GM23338 (cell line): ENCODE measurements at regions not wholly inside any gene's neighbourhood (a gene's known extent, or its start where the extent isn't known, plus 50 kb on each side); places are given as distances from the start of the nearest gene placed in this dataset.

ENCODE experiments used
- ATAC-seq: fragments of 200-7000 bp; cut with Tn5 transposase; 3 replicates; pipeline ENCODE4 v1.9.1; 2020
- DNase-seq: peaks from one replicate; pipeline ENCODE4 v3.0.0-alpha.2; 2015; ENCODE audit warnings: low spot score
- H2AFZ ChIP-seq: fragments of 200-600 bp; sonication (generic); 2 replicates; pipeline ENCODE4 v1.8.0; 2016; ENCODE audit warnings: antibody characterized with exemption, mild to moderate bottlenecking, moderate library complexity
- H3F3A ChIP-seq: fragments of 200-600 bp; sonication (generic); replicated peaks from 2 replicates; pipeline ENCODE4 v1.8.0; 2017; ENCODE audit warnings: antibody characterized with exemption, mixed run types, low read depth
- H3K27ac ChIP-seq: fragments of 200-600 bp; sonication (generic); 2 replicates; pipeline ENCODE4 v1.6.1; 2016; ENCODE audit warnings: low read depth
- H3K27me3 ChIP-seq: fragments of 200-600 bp; sonication (generic); 2 replicates; pipeline ENCODE4 v1.8.0; 2016; ENCODE audit warnings: mild to moderate bottlenecking, mixed run types, moderate library complexity; ENCODE audit not compliant: insufficient read depth
- H3K36me3 ChIP-seq: fragments of 200-600 bp; sonication (generic); 2 replicates; pipeline ENCODE4 v1.8.0; 2016; ENCODE audit warnings: mild to moderate bottlenecking; ENCODE audit not compliant: insufficient read depth
- H3K4me1 ChIP-seq: fragments of 200-600 bp; sonication (generic); 2 replicates; pipeline ENCODE4 v1.8.0; 2016; ENCODE audit warnings: mild to moderate bottlenecking, moderate library complexity; ENCODE audit not compliant: insufficient read depth
- H3K4me2 ChIP-seq: fragments of 200-600 bp; sonication (generic); 2 replicates; pipeline ENCODE4 v1.7.1; 2017; ENCODE audit warnings: mixed run types
- H3K4me3 ChIP-seq: fragments of 200-600 bp; sonication (generic); 2 replicates; pipeline ENCODE4 v1.6.1; 2016; ENCODE audit warnings: mixed run types
- H3K79me2 ChIP-seq: fragments of 200-600 bp; sonication (generic); replicated peaks from 2 replicates; pipeline ENCODE4 v1.8.0; 2017; ENCODE audit warnings: mild to moderate bottlenecking; ENCODE audit not compliant: insufficient read depth
- H3K9me2 ChIP-seq: fragments of 200-600 bp; sonication (generic); 2 replicates; pipeline ENCODE4 v1.8.0; 2017; ENCODE audit not compliant: insufficient read depth
- H4K20me1 ChIP-seq: fragments of 200-600 bp; sonication (generic); replicated peaks from 2 replicates; pipeline ENCODE4 v1.8.0; 2017; ENCODE audit warnings: mild to moderate bottlenecking; ENCODE audit not compliant: insufficient read depth
- H3K27ac Mint-ChIP-seq: 2 replicates; pipeline ENCODE4 v1.8.0; 2020; ENCODE audit warnings: inconsistent platforms, mild to moderate bottlenecking, moderate library complexity, mixed read lengths
- H3K27me3 Mint-ChIP-seq: 3 replicates; pipeline ENCODE4 v1.8.0; 2022; ENCODE audit warnings: low read depth, mild to moderate bottlenecking, moderate library complexity, mixed read lengths, inconsistent platforms; ENCODE audit not compliant: insufficient read depth, poor library complexity
- H3K36me3 Mint-ChIP-seq: 3 replicates; pipeline ENCODE4 v1.8.0; 2021; ENCODE audit warnings: low read depth, mild to moderate bottlenecking, inconsistent platforms, moderate library complexity, mixed read lengths
- H3K4me1 Mint-ChIP-seq: 3 replicates; pipeline ENCODE4 v1.8.0; 2020; ENCODE audit warnings: mild to moderate bottlenecking, inconsistent platforms, mixed read lengths
- H3K4me3 Mint-ChIP-seq: 3 replicates; pipeline ENCODE4 v1.8.0; 2021; ENCODE audit warnings: moderate library complexity, mild to moderate bottlenecking, inconsistent platforms, mixed read lengths
- H3K9me3 Mint-ChIP-seq: 3 replicates; pipeline ENCODE4 v1.8.0; 2020; ENCODE audit warnings: moderate library complexity, mild to moderate bottlenecking, inconsistent platforms, mixed read lengths
- CREB1 ChIP-seq: fragments of 250-450 bp; sonication (Bioruptor Pico); IDR thresholded peaks from 2 replicates; pipeline ENCODE4 v1.5.0; 2020; ENCODE audit warnings: low read depth, mild to moderate bottlenecking, moderate library complexity
- ETS1 ChIP-seq: IDR thresholded peaks from 2 replicates; pipeline ENCODE4 v1.6.1; 2016; ENCODE audit warnings: antibody characterized with exemption
- EZH2 ChIP-seq: fragments of 200-600 bp; sonication (generic); IDR thresholded peaks from one replicate; pipeline ENCODE4 v1.8.0; 2017; ENCODE audit warnings: antibody characterized with exemption, mild to moderate bottlenecking, low read depth; ENCODE audit not compliant: unreplicated experiment
- EZH2phosphoT487 ChIP-seq: fragments of 200-600 bp; sonication (generic); IDR thresholded peaks from one replicate; pipeline ENCODE4 v1.8.1; 2018; ENCODE audit warnings: antibody characterized with exemption; ENCODE audit not compliant: unreplicated experiment
- JUNB ChIP-seq: IDR thresholded peaks from one replicate; pipeline ENCODE4 v1.6.1; 2016; ENCODE audit warnings: antibody characterized with exemption; ENCODE audit not compliant: unreplicated experiment
- NANOG ChIP-seq: IDR thresholded peaks from 2 replicates; pipeline ENCODE4 v1.6.1; 2016; ENCODE audit warnings: antibody characterized with exemption, borderline replicate concordance
- POLR2AphosphoS5 ChIP-seq: IDR thresholded peaks from 2 replicates; pipeline ENCODE4 v1.6.1; 2016; ENCODE audit warnings: antibody characterized with exemption, low read depth
- REST ChIP-seq: IDR thresholded peaks from one replicate; pipeline ENCODE4 v1.6.1; 2018; ENCODE audit warnings: antibody characterized with exemption; ENCODE audit not compliant: unreplicated experiment
- STAT1 ChIP-seq: IDR thresholded peaks from one replicate; pipeline ENCODE4 v1.6.1; 2016; ENCODE audit warnings: antibody characterized with exemption; ENCODE audit not compliant: unreplicated experiment
- ZNF114 ChIP-seq: fragments of 250-450 bp; sonication (Bioruptor Pico); IDR thresholded peaks from 2 replicates; pipeline ENCODE4 v1.5.0; 2020; ENCODE audit warnings: mild to moderate bottlenecking, moderate library complexity
- ZNF331 ChIP-seq: fragments of 250-450 bp; sonication (Bioruptor Pico); IDR thresholded peaks from 2 replicates; pipeline ENCODE4 v1.5.0; 2020; ENCODE audit warnings: low read depth, mild to moderate bottlenecking, moderate library complexity
- ZNF462 ChIP-seq: fragments of 250-450 bp; sonication (Bioruptor Pico); IDR thresholded peaks from 2 replicates; pipeline ENCODE4 v1.5.0; 2020; ENCODE audit warnings: mild to moderate bottlenecking, moderate library complexity
- TF ChIP-seq, protein P1 (sequence below), 2 experiments: fragments of 200-600 bp in 1 of 2; sonication (generic) in 1 of 2; conservative IDR thresholded peaks; 2 replicates each; pipeline versions ENCODE4 v1.5.1 to v1.6.1; 2016 to 2017; ENCODE audit warnings: antibody characterized with exemption in 2 of 2, low read depth in 2 of 2, mild to moderate bottlenecking in 2 of 2, moderate library complexity in 1 of 2

- H3K27ac ChIP-seq, result no peak overlapping the region
- H3K27ac Mint-ChIP-seq, result no peak overlapping the region
- peaks cover 18% of the 10 kb centered on the region for H3K9me3 Mint-ChIP-seq
- H3K4me1 Mint-ChIP-seq, result no peaks in the 10 kb centered on the region
- no peak overlapping the region for H3K4me3 ChIP-seq
- no peak for ATAC-seq
- H3K36me3 Mint-ChIP-seq, result no peaks in the 10 kb centered on the region
- H3K36me3 ChIP-seq, result no peaks in the 10 kb centered on the region
- H2AFZ ChIP-seq, result no peak overlapping the region
- no peaks in the 10 kb centered on the region for H3K4me1 ChIP-seq
- H3K4me2 ChIP-seq, result no peak overlapping the region
- H3K79me2 ChIP-seq, result no peaks in the 10 kb centered on the region
- no peaks in the 10 kb centered on the region for H3K27me3 Mint-ChIP-seq
- H3K9me2 ChIP-seq, result no peaks in the 10 kb centered on the region
- no peaks in the 10 kb centered on the region for H3K27me3 ChIP-seq
- H3K4me3 Mint-ChIP-seq, result no peak overlapping the region
- TF ChIP-seq ZNF462 (CRISPR knock-in tag) (no peak), STAT1 (no peak), ZNF331 (CRISPR knock-in tag) (no peak), NANOG (no peak), CREB1 (CRISPR knock-in tag) (no peak), ETS1 (no peak), JUNB (no peak), ZNF114 (CRISPR knock-in tag) (no peak), REST (no peak), EZH2phosphoT487 (no peak), EZH2 (no peak), POLR2AphosphoS5 (no peak)
- TF ChIP-seq, protein P1, sequence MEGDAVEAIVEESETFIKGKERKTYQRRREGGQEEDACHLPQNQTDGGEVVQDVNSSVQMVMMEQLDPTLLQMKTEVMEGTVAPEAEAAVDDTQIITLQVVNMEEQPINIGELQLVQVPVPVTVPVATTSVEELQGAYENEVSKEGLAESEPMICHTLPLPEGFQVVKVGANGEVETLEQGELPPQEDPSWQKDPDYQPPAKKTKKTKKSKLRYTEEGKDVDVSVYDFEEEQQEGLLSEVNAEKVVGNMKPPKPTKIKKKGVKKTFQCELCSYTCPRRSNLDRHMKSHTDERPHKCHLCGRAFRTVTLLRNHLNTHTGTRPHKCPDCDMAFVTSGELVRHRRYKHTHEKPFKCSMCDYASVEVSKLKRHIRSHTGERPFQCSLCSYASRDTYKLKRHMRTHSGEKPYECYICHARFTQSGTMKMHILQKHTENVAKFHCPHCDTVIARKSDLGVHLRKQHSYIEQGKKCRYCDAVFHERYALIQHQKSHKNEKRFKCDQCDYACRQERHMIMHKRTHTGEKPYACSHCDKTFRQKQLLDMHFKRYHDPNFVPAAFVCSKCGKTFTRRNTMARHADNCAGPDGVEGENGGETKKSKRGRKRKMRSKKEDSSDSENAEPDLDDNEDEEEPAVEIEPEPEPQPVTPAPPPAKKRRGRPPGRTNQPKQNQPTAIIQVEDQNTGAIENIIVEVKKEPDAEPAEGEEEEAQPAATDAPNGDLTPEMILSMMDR (conservative IDR thresholded peaks at IDR 0.05; ENCODE audit: low read depth in 2 of 2), result no peak
- H3F3A ChIP-seq, result no peaks in the 10 kb centered on the region
- no peak for DNase-seq
- no peaks in the 10 kb centered on the region for H4K20me1 ChIP-seq
Observed at GRCh38 chr11:91587131-91587530, 637.5 kb upstream of the FAT3 start.
